Smooth muscle cell (in vitro differentiated cells): ENCODE measurements at regions not wholly inside any gene's neighbourhood (a gene's known extent, or its start where the extent isn't known, plus 50 kb on each side); places are given as distances from the start of the nearest gene placed in this dataset.

Experiments
- DNase-seq: peaks from one replicate; lab custom pipeline; 2025; ENCODE audit not compliant: unreplicated experiment; lab: John Stamatoyannopoulos, UW
- H2AFZ ChIP-seq: fragments of 200-600 bp; sonication (generic); 2 replicates; pipeline ENCODE4 v1.6.0; 2016; ENCODE audit warnings: antibody characterized with exemption, low read depth, mild to moderate bottlenecking
- H3F3A ChIP-seq: fragments of 200-600 bp; sonication (generic); 2 replicates; pipeline ENCODE4 v1.6.0; 2017; ENCODE audit warnings: antibody characterized with exemption, low read depth
- H3K27ac ChIP-seq: fragments of 200-600 bp; sonication (generic); 2 replicates; pipeline ENCODE4 v1.5.1; 2016; ENCODE audit warnings: low read depth, mild to moderate bottlenecking
- H3K27me3 ChIP-seq: fragments of 200-600 bp; sonication (generic); 2 replicates; pipeline ENCODE4 v1.6.1; 2016; ENCODE audit warnings: low read depth, mild to moderate bottlenecking
- H3K36me3 ChIP-seq: fragments of 200-600 bp; sonication (generic); 2 replicates; pipeline ENCODE4 v1.5.1; 2016; ENCODE audit warnings: low read depth
- H3K4me1 ChIP-seq: fragments of 200-600 bp; sonication (generic); 2 replicates; pipeline ENCODE4 v1.5.1; 2016; ENCODE audit warnings: low read depth
- H3K4me2 ChIP-seq: fragments of 200-600 bp; sonication (generic); 2 replicates; pipeline ENCODE4 v1.6.0; 2016; ENCODE audit warnings: mild to moderate bottlenecking
- H3K4me3 ChIP-seq: fragments of 200-600 bp; sonication (generic); 2 replicates; pipeline ENCODE4 v1.5.1; 2016; ENCODE audit warnings: mild to moderate bottlenecking
- H3K79me2 ChIP-seq: fragments of 200-600 bp; sonication (generic); 2 replicates; pipeline ENCODE4 v1.6.0; 2016; ENCODE audit warnings: low read depth, mild to moderate bottlenecking
- H3K9ac ChIP-seq: fragments of 200-600 bp; sonication (generic); 2 replicates; pipeline ENCODE4 v1.6.0; 2016; ENCODE audit warnings: low read depth
- H3K9me3 ChIP-seq: fragments of 200-600 bp; sonication (generic); replicated peaks from 2 replicates; pipeline ENCODE4 v1.5.1; 2016; ENCODE audit warnings: low read depth
- H4K20me1 ChIP-seq: fragments of 200-600 bp; sonication (generic); 2 replicates; pipeline ENCODE4 v1.6.0; 2016; ENCODE audit warnings: low read depth
- CTCF ChIP-seq: fragments of 200-600 bp; sonication (generic); IDR thresholded peaks from 2 replicates; pipeline ENCODE4 v1.5.1; 2017; ENCODE audit warnings: borderline replicate concordance, mild to moderate bottlenecking, antibody characterized with exemption; ENCODE audit not compliant: insufficient read depth, poor library complexity, severe bottlenecking
- WGBS: methylation state at CpG from one replicate; pipeline ENCODE4 v1.1.7; 2016; ENCODE audit warnings: low lambda C conversion rate; 5-methylcytosine and 5-hydroxymethylcytosine counted together

- H3K9me3 ChIP-seq: no peaks in the 10 kb centered on the region
- no peak overlapping the region for H3K27ac ChIP-seq
- H3K9ac ChIP-seq: no peak overlapping the region
- peak; percentile 14 for TF ChIP-seq CTCF
- H4K20me1 ChIP-seq: no peaks in the 10 kb centered on the region
- peak overlapping the region; percentile 99 for H2AFZ ChIP-seq
- peak overlapping the region; percentile 68 for H3K4me3 ChIP-seq
- peaks cover 5% of the 10 kb centered on the region for H3F3A ChIP-seq
- no peaks in the 10 kb centered on the region for H3K79me2 ChIP-seq
- H3K27me3 ChIP-seq: no peaks in the 10 kb centered on the region
- H3K36me3 ChIP-seq: no peaks in the 10 kb centered on the region
- H3K4me1 ChIP-seq: peaks cover 21% of the 10 kb centered on the region
- no peak for DNase-seq
- 36% methylated on average over 14 of the region's 14 CpGs for WGBS
- peak overlapping the region; percentile 98 for H3K4me2 ChIP-seq
These were observed 554.0 kb downstream of the MDFIC start for GRCh38 chr7:115475761-115476385.

GRCh38 chr7:115475206-115475605, 553.3 kb downstream of the MDFIC start:
- Histone ChIP-seq H3K79me2 (no peaks in the 10 kb centered on the region), H2AFZ (peak overlapping the region; percentile 99), H3K27me3 (no peaks in the 10 kb centered on the region), H3K4me2 (no peak overlapping the region), H4K20me1 (no peaks in the 10 kb centered on the region), H3K4me3 (no peak overlapping the region), H3F3A (peaks cover 5% of the 10 kb centered on the region), H3K9me3 (no peaks in the 10 kb centered on the region), H3K4me1 (peaks cover 21% of the 10 kb centered on the region), H3K27ac (no peak overlapping the region), H3K9ac (no peak overlapping the region), H3K36me3 (no peaks in the 10 kb centered on the region)
- TF ChIP-seq CTCF: no peak
- DNase-seq: no peak
- WGBS: 43% methylated on average over 1 of the region's 1 CpG

GRCh38 chr7:115474137-115474536, 552.2 kb downstream of the MDFIC start:
- H3K9me3 ChIP-seq: no peaks in the 10 kb centered on the region
- H3F3A ChIP-seq: peaks cover 5% of the 10 kb centered on the region
- no peak overlapping the region for H2AFZ ChIP-seq
- no peaks in the 10 kb centered on the region for H3K27me3 ChIP-seq
- 92% methylated on average over 5 of the region's 5 CpGs for WGBS
- no peak overlapping the region for H3K4me2 ChIP-seq
- no peaks in the 10 kb centered on the region for H3K79me2 ChIP-seq
- DNase-seq: no peak
- TF ChIP-seq CTCF: no peak
- H4K20me1 ChIP-seq: no peaks in the 10 kb centered on the region
- H3K9ac ChIP-seq: no peak overlapping the region
- no peaks in the 10 kb centered on the region for H3K36me3 ChIP-seq
- no peak overlapping the region for H3K27ac ChIP-seq
- peaks cover 21% of the 10 kb centered on the region for H3K4me1 ChIP-seq
- H3K4me3 ChIP-seq: no peak overlapping the region

GRCh38 chr7:115471891-115472290, 550.0 kb downstream of the MDFIC start:
- Histone ChIP-seq H3K27me3 (no peaks in the 10 kb centered on the region), H2AFZ (no peak overlapping the region), H3K36me3 (no peaks in the 10 kb centered on the region), H3K4me3 (no peak overlapping the region), H4K20me1 (no peaks in the 10 kb centered on the region), H3K4me1 (peaks cover 12% of the 10 kb centered on the region), H3K9me3 (no peaks in the 10 kb centered on the region), H3K9ac (no peak overlapping the region), H3K27ac (no peak overlapping the region), H3F3A (peaks cover 5% of the 10 kb centered on the region), H3K79me2 (no peaks in the 10 kb centered on the region), H3K4me2 (no peak overlapping the region)
- no peak for DNase-seq
- 8% methylated on average over 1 of the region's 1 CpG for WGBS
- no peak for TF ChIP-seq CTCF
